22Rv1 (cell line): ENCODE measurements at regions not wholly inside any gene's neighbourhood (a gene's known extent, or its start where the extent isn't known, plus 50 kb on each side); places are given as distances from the start of the nearest gene placed in this dataset.

Experiments used
- H3K27ac ChIP-seq: fragments of 450-650 bp; 2 replicates; pipeline ENCODE4 v1.5.1; 2017
- ZFX ChIP-seq: fragments of 450-650 bp; IDR thresholded peaks from 2 replicates; pipeline ENCODE4 v1.6.1; 2017; ENCODE audit warnings: antibody characterized with exemption, borderline replicate concordance
- TF ChIP-seq, protein P1 (sequence below): fragments of 450-650 bp; IDR thresholded peaks from 2 replicates; pipeline ENCODE4 v1.5.1; 2017; ENCODE audit warnings: mild to moderate bottlenecking

DNA sequence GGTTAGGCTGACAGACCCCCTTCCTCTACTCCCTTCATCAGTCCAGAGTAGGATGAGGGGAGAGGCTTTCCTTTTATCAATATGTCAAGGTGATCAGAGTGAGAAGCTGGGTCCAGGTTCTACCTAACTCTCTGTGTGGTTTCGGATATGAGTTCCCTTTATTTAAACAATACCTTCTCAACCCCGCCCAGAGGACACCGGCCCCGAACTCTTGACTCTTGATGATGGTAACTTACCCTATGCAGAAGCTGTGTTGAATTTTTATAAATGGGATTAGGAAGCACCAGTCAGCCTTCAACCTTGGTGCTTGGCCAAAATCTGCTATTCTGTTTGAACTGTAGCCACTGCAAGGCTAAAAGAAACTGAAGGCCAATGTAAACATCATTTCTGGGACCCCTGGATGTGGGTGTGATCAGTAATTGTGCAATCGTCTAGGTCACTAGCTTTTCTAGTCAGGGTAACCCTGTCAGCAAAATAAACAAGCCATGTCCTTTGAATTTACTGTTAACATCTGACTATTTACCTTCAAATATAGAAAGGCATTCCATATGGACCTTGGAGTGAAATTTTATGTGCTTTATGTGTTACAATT, 398.3 kb downstream of the SEC16B start:
- TF ChIP-seq, protein P1, sequence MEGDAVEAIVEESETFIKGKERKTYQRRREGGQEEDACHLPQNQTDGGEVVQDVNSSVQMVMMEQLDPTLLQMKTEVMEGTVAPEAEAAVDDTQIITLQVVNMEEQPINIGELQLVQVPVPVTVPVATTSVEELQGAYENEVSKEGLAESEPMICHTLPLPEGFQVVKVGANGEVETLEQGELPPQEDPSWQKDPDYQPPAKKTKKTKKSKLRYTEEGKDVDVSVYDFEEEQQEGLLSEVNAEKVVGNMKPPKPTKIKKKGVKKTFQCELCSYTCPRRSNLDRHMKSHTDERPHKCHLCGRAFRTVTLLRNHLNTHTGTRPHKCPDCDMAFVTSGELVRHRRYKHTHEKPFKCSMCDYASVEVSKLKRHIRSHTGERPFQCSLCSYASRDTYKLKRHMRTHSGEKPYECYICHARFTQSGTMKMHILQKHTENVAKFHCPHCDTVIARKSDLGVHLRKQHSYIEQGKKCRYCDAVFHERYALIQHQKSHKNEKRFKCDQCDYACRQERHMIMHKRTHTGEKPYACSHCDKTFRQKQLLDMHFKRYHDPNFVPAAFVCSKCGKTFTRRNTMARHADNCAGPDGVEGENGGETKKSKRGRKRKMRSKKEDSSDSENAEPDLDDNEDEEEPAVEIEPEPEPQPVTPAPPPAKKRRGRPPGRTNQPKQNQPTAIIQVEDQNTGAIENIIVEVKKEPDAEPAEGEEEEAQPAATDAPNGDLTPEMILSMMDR = no peak
- no peak for TF ChIP-seq ZFX
- H3K27ac ChIP-seq = no peak overlapping the region

DNA sequence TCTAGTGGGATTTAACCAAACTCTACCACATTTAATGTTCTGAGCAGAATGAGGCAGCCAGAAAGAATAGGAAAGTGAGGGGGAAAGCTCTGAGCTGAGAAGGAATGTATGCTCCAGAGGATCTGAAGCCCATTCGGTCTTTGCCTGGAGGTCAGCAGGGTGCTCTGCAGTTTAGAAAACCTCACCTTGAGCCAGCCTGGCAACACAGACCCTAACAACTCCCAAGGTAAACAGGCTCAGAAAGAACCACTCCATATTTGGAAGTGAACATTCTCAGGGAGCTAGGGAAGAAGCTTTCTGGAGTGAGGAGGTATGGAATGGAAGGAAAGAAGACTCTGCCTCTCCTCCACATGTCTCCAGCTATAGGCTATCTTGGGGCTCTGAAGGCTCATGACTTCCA, 398.8 kb downstream of the SEC16B start:
- TF ChIP-seq, protein P1 = no peak
- TF ChIP-seq ZFX = no peak
- no peak overlapping the region for H3K27ac ChIP-seq

DNA sequence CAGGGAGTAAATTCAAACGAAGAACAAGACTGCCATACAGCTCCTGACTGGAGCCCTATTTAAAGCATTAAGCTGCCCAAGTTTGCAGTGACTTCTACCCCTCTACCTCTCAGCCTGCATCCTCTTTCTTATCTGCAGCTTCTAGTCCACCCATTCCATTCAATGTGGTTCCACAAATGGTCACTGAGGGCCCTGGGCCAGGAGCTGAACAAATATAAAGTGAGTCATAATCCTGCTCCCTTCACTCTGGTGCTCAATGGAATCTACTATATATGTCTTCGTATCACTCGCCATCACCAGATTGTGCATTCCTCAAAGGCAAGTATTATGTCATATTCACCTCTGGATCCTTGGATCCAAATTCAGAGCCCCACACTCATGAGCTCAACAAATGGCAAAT, 398.7 kb downstream of the BRINP2 start:
- H3K27ac ChIP-seq = no peak overlapping the region
- TF ChIP-seq, protein P1 = no peak

DNA sequence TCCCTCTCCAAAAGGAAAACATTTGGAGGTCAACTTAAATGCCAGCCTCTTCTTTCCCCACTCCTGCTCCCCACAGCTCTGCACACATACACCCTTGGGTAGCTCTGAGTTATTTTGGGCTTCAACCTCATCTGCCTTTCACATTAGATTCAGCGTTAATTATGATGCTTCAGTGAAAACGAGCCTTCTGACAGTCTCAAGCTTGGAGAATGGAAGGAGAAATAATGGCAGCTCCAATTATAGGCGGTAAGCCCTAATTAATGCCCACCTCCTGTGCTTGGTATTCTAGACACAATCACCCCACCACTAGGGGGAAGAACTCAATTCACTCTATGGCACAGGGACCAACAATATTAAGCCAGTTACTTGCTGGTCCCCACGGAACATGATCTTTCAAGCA, 397.9 kb downstream of the BRINP2 start:
- TF ChIP-seq, protein P1 = peak; percentile 44
- TF ChIP-seq ZFX = no peak
- H3K27ac ChIP-seq = no peak overlapping the region

DNA sequence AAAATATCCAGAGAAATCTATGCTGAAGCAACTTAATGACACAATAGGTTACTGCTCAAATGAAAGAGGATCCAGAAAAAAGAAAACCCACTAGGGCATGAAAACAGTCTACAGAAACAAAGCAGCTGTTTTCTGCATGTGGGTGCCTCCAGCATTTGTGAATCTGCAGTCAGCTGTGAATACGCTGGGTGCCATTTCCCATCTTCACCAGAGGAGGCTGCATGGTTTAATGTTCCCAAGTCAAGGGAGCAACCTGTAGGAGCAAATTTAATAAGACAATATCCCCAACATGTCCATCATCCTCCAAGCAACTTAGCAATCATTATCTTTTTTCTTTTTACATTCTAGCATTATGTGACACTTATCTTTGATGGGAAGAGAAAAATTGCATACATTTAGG, 396.6 kb downstream of the BRINP2 start:
- no peak for TF ChIP-seq ZFX
- TF ChIP-seq, protein P1 = peak; percentile 66
- no peak overlapping the region for H3K27ac ChIP-seq

DNA sequence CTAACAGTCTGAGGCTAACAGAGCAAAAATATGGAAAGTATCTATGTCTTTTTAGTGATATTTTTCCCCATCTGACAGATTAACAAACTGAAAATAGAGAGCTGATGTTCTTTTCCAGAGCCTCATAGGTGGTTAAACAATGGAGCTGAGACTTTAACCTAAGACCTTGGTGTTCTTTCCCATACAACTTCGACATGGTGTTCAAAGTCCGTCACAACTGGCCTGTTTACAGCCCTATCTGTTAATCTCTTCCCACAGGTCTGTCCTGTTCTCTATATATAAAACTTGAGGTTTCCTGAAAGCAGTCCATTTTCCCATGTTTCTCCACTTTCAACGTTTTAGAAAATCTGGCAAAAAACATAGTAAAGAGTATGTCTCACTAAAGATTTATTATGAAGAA, 395.7 kb downstream of the BRINP2 start:
- H3K27ac ChIP-seq = no peak overlapping the region
- TF ChIP-seq, protein P1 = no peak
- TF ChIP-seq ZFX = no peak

DNA sequence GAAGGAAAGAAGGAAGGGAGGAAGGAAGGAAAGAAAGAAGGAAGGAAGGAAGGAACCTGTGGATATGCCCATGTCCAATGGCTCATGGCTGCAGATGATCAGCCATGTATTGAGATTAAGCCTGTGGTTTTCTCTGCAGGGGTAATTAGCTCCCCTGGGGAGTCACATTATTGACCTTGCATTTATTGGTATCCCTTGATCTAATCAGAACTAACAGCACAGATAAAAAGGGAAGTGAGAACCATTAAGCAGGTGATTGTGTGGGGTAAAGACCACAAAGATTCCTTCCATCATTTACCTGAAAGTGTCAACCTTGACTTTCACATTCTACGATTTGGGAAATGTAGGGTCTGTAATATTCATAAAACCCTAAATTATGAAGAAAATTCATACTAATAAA, 390.7 kb downstream of the BRINP2 start:
- TF ChIP-seq, protein P1 = no peak
- TF ChIP-seq ZFX = no peak
- H3K27ac ChIP-seq = no peak overlapping the region
